HCT116 (cell line): ENCODE measurements at regions not wholly inside any gene's neighbourhood (a gene's known extent, or its start where the extent isn't known, plus 50 kb on each side); places are given as distances from the start of the nearest gene placed in this dataset.

Experiments used
- ATF3 ChIP-seq: IDR thresholded peaks from 2 replicates; pipeline ENCODE4 v1.6.1; 2012
- EZH2 ChIP-seq: fragments of 200-600 bp; sonication (generic); IDR thresholded peaks from 2 replicates; pipeline ENCODE4 v1.6.1; 2017; ENCODE audit warnings: antibody characterized with exemption, mixed run types
- POLR2A ChIP-seq: IDR thresholded peaks from 2 replicates; pipeline ENCODE4 v1.7.0; 2011; ENCODE audit warnings: borderline replicate concordance; ENCODE audit not compliant: insufficient read depth, insufficient read length; ENCODE audit errors: extremely low read depth
- POLR2AphosphoS5 ChIP-seq: IDR thresholded peaks from 2 replicates; pipeline ENCODE4 v1.6.1; 2011; ENCODE audit warnings: mild to moderate bottlenecking, low read depth, low read length, moderate library complexity
- RAD21 ChIP-seq: IDR thresholded peaks from 2 replicates; pipeline ENCODE4 v1.6.1; 2012; ENCODE audit warnings: low read depth, mild to moderate bottlenecking
- SP1 ChIP-seq: IDR thresholded peaks from 2 replicates; pipeline ENCODE4 v1.6.1; 2012; ENCODE audit warnings: low read depth
- YY1 ChIP-seq: IDR thresholded peaks from 2 replicates; pipeline ENCODE4 v1.6.1; 2011; ENCODE audit warnings: low read length, low read depth, moderate library complexity, mild to moderate bottlenecking; ENCODE audit not compliant: insufficient replicate concordance; ENCODE audit errors: extremely low read depth
- ZNF274 ChIP-seq: fragments of 200-500 bp; sonication (Bioruptor generic); IDR thresholded peaks from 2 replicates; pipeline ENCODE4 v1.6.1; 2014; ENCODE audit warnings: mild to moderate bottlenecking, low read depth, low read length, inconsistent platforms
- TF ChIP-seq, protein P1 (sequence below): IDR thresholded peaks from 2 replicates; pipeline ENCODE4 v1.6.1; 2012; ENCODE audit warnings: low read depth
- TF ChIP-seq, protein P2 (sequence below), 3 experiments: fragments of 200-600 bp in 1 of 3; sonication (generic) in 1 of 3; IDR thresholded peaks in 2 of 3; conservative IDR thresholded peaks in 1 of 3; 2 replicates each; pipeline ENCODE4 v1.5.1; 2012 to 2017; ENCODE audit warnings: low read depth in 2 of 3, low read length in 2 of 3, antibody characterized with exemption in 1 of 3, borderline replicate concordance in 1 of 3, control low read depth in 1 of 3, mild to moderate bottlenecking in 1 of 3, mixed read lengths in 1 of 3, mixed run types in 1 of 3, moderate library complexity in 1 of 3; ENCODE audit not compliant: insufficient read depth in 1 of 3

- TF ChIP-seq, protein P1, sequence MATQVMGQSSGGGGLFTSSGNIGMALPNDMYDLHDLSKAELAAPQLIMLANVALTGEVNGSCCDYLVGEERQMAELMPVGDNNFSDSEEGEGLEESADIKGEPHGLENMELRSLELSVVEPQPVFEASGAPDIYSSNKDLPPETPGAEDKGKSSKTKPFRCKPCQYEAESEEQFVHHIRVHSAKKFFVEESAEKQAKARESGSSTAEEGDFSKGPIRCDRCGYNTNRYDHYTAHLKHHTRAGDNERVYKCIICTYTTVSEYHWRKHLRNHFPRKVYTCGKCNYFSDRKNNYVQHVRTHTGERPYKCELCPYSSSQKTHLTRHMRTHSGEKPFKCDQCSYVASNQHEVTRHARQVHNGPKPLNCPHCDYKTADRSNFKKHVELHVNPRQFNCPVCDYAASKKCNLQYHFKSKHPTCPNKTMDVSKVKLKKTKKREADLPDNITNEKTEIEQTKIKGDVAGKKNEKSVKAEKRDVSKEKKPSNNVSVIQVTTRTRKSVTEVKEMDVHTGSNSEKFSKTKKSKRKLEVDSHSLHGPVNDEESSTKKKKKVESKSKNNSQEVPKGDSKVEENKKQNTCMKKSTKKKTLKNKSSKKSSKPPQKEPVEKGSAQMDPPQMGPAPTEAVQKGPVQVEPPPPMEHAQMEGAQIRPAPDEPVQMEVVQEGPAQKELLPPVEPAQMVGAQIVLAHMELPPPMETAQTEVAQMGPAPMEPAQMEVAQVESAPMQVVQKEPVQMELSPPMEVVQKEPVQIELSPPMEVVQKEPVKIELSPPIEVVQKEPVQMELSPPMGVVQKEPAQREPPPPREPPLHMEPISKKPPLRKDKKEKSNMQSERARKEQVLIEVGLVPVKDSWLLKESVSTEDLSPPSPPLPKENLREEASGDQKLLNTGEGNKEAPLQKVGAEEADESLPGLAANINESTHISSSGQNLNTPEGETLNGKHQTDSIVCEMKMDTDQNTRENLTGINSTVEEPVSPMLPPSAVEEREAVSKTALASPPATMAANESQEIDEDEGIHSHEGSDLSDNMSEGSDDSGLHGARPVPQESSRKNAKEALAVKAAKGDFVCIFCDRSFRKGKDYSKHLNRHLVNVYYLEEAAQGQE, result no peak
- TF ChIP-seq, protein P2, sequence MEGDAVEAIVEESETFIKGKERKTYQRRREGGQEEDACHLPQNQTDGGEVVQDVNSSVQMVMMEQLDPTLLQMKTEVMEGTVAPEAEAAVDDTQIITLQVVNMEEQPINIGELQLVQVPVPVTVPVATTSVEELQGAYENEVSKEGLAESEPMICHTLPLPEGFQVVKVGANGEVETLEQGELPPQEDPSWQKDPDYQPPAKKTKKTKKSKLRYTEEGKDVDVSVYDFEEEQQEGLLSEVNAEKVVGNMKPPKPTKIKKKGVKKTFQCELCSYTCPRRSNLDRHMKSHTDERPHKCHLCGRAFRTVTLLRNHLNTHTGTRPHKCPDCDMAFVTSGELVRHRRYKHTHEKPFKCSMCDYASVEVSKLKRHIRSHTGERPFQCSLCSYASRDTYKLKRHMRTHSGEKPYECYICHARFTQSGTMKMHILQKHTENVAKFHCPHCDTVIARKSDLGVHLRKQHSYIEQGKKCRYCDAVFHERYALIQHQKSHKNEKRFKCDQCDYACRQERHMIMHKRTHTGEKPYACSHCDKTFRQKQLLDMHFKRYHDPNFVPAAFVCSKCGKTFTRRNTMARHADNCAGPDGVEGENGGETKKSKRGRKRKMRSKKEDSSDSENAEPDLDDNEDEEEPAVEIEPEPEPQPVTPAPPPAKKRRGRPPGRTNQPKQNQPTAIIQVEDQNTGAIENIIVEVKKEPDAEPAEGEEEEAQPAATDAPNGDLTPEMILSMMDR (IDR thresholded peaks at IDR 0.05 in 2 of 3, conservative IDR thresholded peaks at IDR 0.05 in 1 of 3; ENCODE audit: borderline replicate concordance in 1 of 3, insufficient read depth in 1 of 3, low read depth in 2 of 3, low read length in 2 of 3), result no peak
- TF ChIP-seq YY1 (no peak), EZH2 (no peak), POLR2A (no peak), ZNF274 (no peak), RAD21 (no peak), POLR2AphosphoS5 (no peak), ATF3 (no peak), SP1 (no peak)
These were observed 279.9 kb downstream of the ZBBX start for GRCh38 chr3:167100200-167100599.
